VCaP (cell line): ENCODE measurements at regions not wholly inside any gene's neighbourhood (a gene's known extent, or its start where the extent isn't known, plus 50 kb on each side); places are given as distances from the start of the nearest gene placed in this dataset.

ENCODE experiments used
- H3K27ac ChIP-seq: fragments of 450-650 bp; 2 replicates; pipeline ENCODE4 v1.5.1; 2017
- TF ChIP-seq, protein P1 (sequence below): fragments of 450-650 bp; conservative IDR thresholded peaks from 2 replicates; pipeline ENCODE4 v1.5.1; 2017; ENCODE audit warnings: mild to moderate bottlenecking, moderate library complexity

GRCh38 chr11:115716080-115716479 is 211.9 kb upstream of the CADM1 start:
- TF ChIP-seq, protein P1, sequence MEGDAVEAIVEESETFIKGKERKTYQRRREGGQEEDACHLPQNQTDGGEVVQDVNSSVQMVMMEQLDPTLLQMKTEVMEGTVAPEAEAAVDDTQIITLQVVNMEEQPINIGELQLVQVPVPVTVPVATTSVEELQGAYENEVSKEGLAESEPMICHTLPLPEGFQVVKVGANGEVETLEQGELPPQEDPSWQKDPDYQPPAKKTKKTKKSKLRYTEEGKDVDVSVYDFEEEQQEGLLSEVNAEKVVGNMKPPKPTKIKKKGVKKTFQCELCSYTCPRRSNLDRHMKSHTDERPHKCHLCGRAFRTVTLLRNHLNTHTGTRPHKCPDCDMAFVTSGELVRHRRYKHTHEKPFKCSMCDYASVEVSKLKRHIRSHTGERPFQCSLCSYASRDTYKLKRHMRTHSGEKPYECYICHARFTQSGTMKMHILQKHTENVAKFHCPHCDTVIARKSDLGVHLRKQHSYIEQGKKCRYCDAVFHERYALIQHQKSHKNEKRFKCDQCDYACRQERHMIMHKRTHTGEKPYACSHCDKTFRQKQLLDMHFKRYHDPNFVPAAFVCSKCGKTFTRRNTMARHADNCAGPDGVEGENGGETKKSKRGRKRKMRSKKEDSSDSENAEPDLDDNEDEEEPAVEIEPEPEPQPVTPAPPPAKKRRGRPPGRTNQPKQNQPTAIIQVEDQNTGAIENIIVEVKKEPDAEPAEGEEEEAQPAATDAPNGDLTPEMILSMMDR, result no peak

DNA sequence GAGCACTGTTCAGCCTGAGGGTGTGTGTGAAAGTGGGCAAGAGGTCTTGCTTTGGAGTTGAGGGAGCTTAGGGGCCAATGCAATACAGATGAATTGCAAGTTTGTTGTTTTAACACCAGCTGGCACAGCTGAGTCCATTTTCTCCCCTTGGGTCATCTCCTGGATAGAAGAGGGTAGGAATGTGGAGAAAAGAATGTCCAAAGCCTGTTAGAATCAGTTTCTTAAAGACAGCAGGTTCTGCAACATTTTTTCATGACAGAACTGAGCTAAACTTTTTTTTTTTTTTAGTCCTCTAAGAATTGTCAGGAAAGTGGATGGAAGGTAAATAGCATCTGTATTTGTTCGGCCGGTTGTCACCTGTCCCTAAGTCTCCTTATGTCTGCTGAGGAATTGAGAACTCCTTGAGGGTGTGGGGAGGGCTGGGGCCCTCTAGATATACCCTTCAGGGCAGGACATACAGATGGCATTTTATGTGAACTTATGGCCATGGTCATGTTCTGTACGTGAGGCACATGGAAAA is 211.1 kb upstream of the CADM1 start:
- TF ChIP-seq, protein P1, result no peak

More at GRCh38 chr11:115716080-115716479, 211.9 kb upstream of the CADM1 start:
- H3K27ac ChIP-seq, result no peak overlapping the region

GRCh38 chr11:115712296-115712695 is 208.1 kb upstream of the CADM1 start:
- TF ChIP-seq, protein P1, result no peak
- H3K27ac ChIP-seq, result no peak overlapping the region

More for the DNA sequence above, 211.1 kb upstream of the CADM1 start:
- H3K27ac ChIP-seq, result no peak overlapping the region

GRCh38 chr11:115710980-115711379 is 206.8 kb upstream of the CADM1 start:
- TF ChIP-seq, protein P1, result no peak
- no peak overlapping the region for H3K27ac ChIP-seq

GRCh38 chr11:115710426-115710825 is 206.2 kb upstream of the CADM1 start:
- TF ChIP-seq, protein P1, result no peak
- no peak overlapping the region for H3K27ac ChIP-seq

DNA sequence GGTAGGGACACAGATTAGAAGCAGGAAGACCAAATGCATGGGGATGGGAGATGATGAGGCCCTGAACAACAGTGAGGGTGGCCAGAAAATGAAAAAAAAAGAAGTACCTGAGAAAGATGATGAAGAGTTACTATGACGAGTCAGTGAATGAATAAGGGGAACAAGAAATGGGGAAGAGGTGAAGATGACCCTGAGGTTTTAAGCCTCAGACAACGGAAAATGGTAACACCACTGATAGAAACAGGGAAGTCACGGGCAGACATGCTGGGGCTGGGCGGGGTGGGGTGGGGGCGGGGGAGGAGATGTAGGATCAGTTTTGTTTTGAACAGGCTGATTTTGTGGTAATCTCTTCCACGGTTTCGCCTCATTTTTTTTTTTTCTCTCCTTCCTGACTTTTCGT is 205.1 kb upstream of the CADM1 start:
- TF ChIP-seq, protein P1, result no peak

GRCh38 chr11:115707180-115707905 is 203.1 kb upstream of the CADM1 start:
- no peak overlapping the region for H3K27ac ChIP-seq
- TF ChIP-seq, protein P1, result no peak

More for the DNA sequence above, 205.1 kb upstream of the CADM1 start:
- no peak overlapping the region for H3K27ac ChIP-seq
